Neuronal stem cell (in vitro differentiated cells): ENCODE measurements at regions not wholly inside any gene's neighbourhood (a gene's known extent, or its start where the extent isn't known, plus 50 kb on each side); places are given as distances from the start of the nearest gene placed in this dataset.
"Not testable (repeated sequence)": the region's sequence is repeated elsewhere in the genome, so short reads cannot be mapped to it uniquely, and the experiment has no call there.

Experiments used
- DNase-seq: peaks from one replicate; pipeline ENCODE4 v3.0.0-alpha.2; 2013; ENCODE audit warnings: low spot score
- H2AFZ ChIP-seq: one replicate; pipeline ENCODE4 v1.6.1; 2013; ENCODE audit warnings: mild to moderate bottlenecking, low read length, inconsistent platforms
- H2AK5ac ChIP-seq: 2 replicates; pipeline ENCODE4 v1.6.1; 2013; ENCODE audit warnings: low read depth, mild to moderate bottlenecking, inconsistent platforms, low read length, moderate library complexity, mixed read lengths
- H2BK120ac ChIP-seq: 2 replicates; pipeline ENCODE4 v1.6.1; 2013; ENCODE audit warnings: low read depth, mild to moderate bottlenecking, inconsistent platforms, low read length, moderate library complexity, mixed read lengths
- H2BK12ac ChIP-seq: one replicate; pipeline ENCODE4 v1.6.1; 2013; ENCODE audit warnings: low read length, inconsistent platforms
- H2BK15ac ChIP-seq: 2 replicates; pipeline ENCODE4 v1.6.1; 2013; ENCODE audit warnings: mild to moderate bottlenecking, low read length, inconsistent platforms, mixed read lengths
- H2BK5ac ChIP-seq: one replicate; pipeline ENCODE4 v1.6.1; 2013; ENCODE audit warnings: inconsistent platforms, mild to moderate bottlenecking, low read length, moderate library complexity
- H3K14ac ChIP-seq: one replicate; pipeline ENCODE4 v1.6.1; 2013; ENCODE audit warnings: low read length, inconsistent platforms
- H3K18ac ChIP-seq: 2 replicates; pipeline ENCODE4 v1.6.1; 2013; ENCODE audit warnings: low read length, inconsistent platforms
- H3K23ac ChIP-seq: 2 replicates; pipeline ENCODE4 v1.6.1; 2013; ENCODE audit warnings: low read depth, mild to moderate bottlenecking, mixed read lengths, low read length, inconsistent platforms; ENCODE audit not compliant: poor library complexity
- H3K27ac ChIP-seq: replicated peaks from 3 replicates; pipeline ENCODE4 v1.5.1; 2013; ENCODE audit warnings: low read length, inconsistent platforms
- H3K27me3 ChIP-seq, 3 experiments: 2 replicates each; pipeline ENCODE4 v1.6.1; 2013; ENCODE audit warnings: low read length in 3 of 3, mild to moderate bottlenecking in 2 of 3, inconsistent platforms in 1 of 3, low read depth in 1 of 3, mixed read lengths in 1 of 3, moderate library complexity in 1 of 3; ENCODE audit not compliant: control insufficient read depth in 3 of 3, insufficient read depth in 3 of 3
- H3K36me3 ChIP-seq, 2 donors: replicated peaks in 1 of 2; 2 replicates each; pipeline ENCODE4 v1.6.1; 2013; ENCODE audit warnings: low read length in 2 of 2; ENCODE audit not compliant: control insufficient read depth in 2 of 2, insufficient read depth in 2 of 2
- H3K4ac ChIP-seq: 2 replicates; pipeline ENCODE4 v1.6.1; 2013; ENCODE audit warnings: inconsistent platforms, mild to moderate bottlenecking, low read length, moderate library complexity
- H3K4me1 ChIP-seq, 2 donors: 1 replicate in 1 of 2; 2 replicates in 1 of 2; pipeline ENCODE4 v1.6.1; 2013; ENCODE audit warnings: low read length in 2 of 2, low read depth in 1 of 2; ENCODE audit not compliant: control insufficient read depth in 2 of 2, insufficient read depth in 1 of 2
- H3K4me2 ChIP-seq: one replicate; pipeline ENCODE4 v1.6.1; 2013; ENCODE audit warnings: mild to moderate bottlenecking, low read length, inconsistent platforms; ENCODE audit not compliant: insufficient read depth, poor library complexity, severe bottlenecking
- H3K4me3 ChIP-seq, 2 donors: 2 replicates each; pipeline ENCODE4 v1.5.1; 2013; ENCODE audit warnings: low read length in 2 of 2, mild to moderate bottlenecking in 2 of 2, inconsistent platforms in 1 of 2, moderate library complexity in 1 of 2
- H3K79me1 ChIP-seq: one replicate; pipeline ENCODE4 v1.6.1; 2013; ENCODE audit warnings: low read depth, mild to moderate bottlenecking, inconsistent platforms, low read length, moderate library complexity
- H3K9ac ChIP-seq: one replicate; pipeline ENCODE4 v1.6.1; 2013; ENCODE audit warnings: mild to moderate bottlenecking, low read depth, low read length, inconsistent platforms; ENCODE audit not compliant: poor library complexity
- H3K9me3 ChIP-seq, 2 donors: replicated peaks in 1 of 2; 2 replicates each; pipeline versions ENCODE3 to v1.6.1; 2013; ENCODE audit warnings: low read length in 2 of 2, mild to moderate bottlenecking in 2 of 2, inconsistent platforms in 1 of 2, low read depth in 1 of 2, mixed read lengths in 1 of 2, moderate library complexity in 1 of 2; ENCODE audit not compliant: control insufficient read depth in 2 of 2, insufficient read depth in 1 of 2
- H4K8ac ChIP-seq: one replicate; pipeline ENCODE4 v1.6.1; 2013; ENCODE audit warnings: low read depth, mild to moderate bottlenecking, inconsistent platforms, low read length, moderate library complexity
- H4K91ac ChIP-seq: one replicate; pipeline ENCODE4 v1.6.1; 2013; ENCODE audit warnings: low read length, low read depth, mild to moderate bottlenecking, inconsistent platforms; ENCODE audit not compliant: poor library complexity
- WGBS, 2 donors: extraction: QIAGEN DNeasy Blood & Tissue Kit; methylation state at CpG; one replicate each; pipeline ENCODE4 v1.1.7; 2013; ENCODE audit warnings: missing lambda C conversion rate in 2 of 2, mixed read lengths in 1 of 2; ENCODE audit not compliant: insufficient read length in 2 of 2, insufficient replicate concordance in 1 of 2; ENCODE audit errors: extremely low coverage in 2 of 2; 5-methylcytosine and 5-hydroxymethylcytosine counted together

- no CpG with 5 or more reads among the region's 6 CpGs for WGBS, 2 donors
- not testable (repeated sequence) for H3K9me3 ChIP-seq, H3K27me3 ChIP-seq, H3K4ac ChIP-seq, H2BK12ac ChIP-seq, H3K18ac ChIP-seq, H3K4me2 ChIP-seq, H2BK15ac ChIP-seq, H3K4me3 ChIP-seq, H3K14ac ChIP-seq, H4K91ac ChIP-seq, H3K23ac ChIP-seq, H3K9ac ChIP-seq, H2BK5ac ChIP-seq, H3K79me1 ChIP-seq, DNase-seq, H2AK5ac ChIP-seq, H3K4me1 ChIP-seq, H3K27ac ChIP-seq, H2BK120ac ChIP-seq, H2AFZ ChIP-seq, H4K8ac ChIP-seq
- peaks cover 0 to 20% of the 10 kb centered on the region in 2 donors for H3K36me3 ChIP-seq
Measured at GRCh38 chr5:21473981-21474380, 1379.2 kb downstream of the CDH12 start.

- not testable (repeated sequence) for H2BK15ac ChIP-seq, H3K14ac ChIP-seq, H3K4me3 ChIP-seq, H3K79me1 ChIP-seq, H2AK5ac ChIP-seq, H3K23ac ChIP-seq, H3K4me2 ChIP-seq, H4K8ac ChIP-seq, H2BK12ac ChIP-seq, H3K4me1 ChIP-seq, H2BK5ac ChIP-seq, H3K18ac ChIP-seq, H3K9ac ChIP-seq, H3K4ac ChIP-seq, H2AFZ ChIP-seq, H3K27ac ChIP-seq, DNase-seq, H2BK120ac ChIP-seq, H3K27me3 ChIP-seq, H3K9me3 ChIP-seq, H4K91ac ChIP-seq
- WGBS, 2 donors = no CpG with 5 or more reads among the region's 13 CpGs
- peaks cover 0 to 20% of the 10 kb centered on the region in 2 donors for H3K36me3 ChIP-seq
Measured at GRCh38 chr5:21473436-21473835, 1379.7 kb downstream of the CDH12 start.

- not testable (repeated sequence) for H3K23ac ChIP-seq, H4K91ac ChIP-seq, H3K4ac ChIP-seq, H3K27me3 ChIP-seq, H3K9me3 ChIP-seq, H3K14ac ChIP-seq, H3K18ac ChIP-seq, H4K8ac ChIP-seq, H3K4me1 ChIP-seq, H3K4me3 ChIP-seq, H3K9ac ChIP-seq, H2BK15ac ChIP-seq, H2AK5ac ChIP-seq, H2BK12ac ChIP-seq, H2AFZ ChIP-seq, H3K27ac ChIP-seq, H3K4me2 ChIP-seq, H2BK120ac ChIP-seq, H2BK5ac ChIP-seq, H3K79me1 ChIP-seq, DNase-seq
- no CpG with 5 or more reads among the region's 3 CpGs for WGBS, 2 donors
- H3K36me3 ChIP-seq = peaks cover 0 to 20% of the 10 kb centered on the region in 2 donors
Measured at GRCh38 chr5:21471691-21472090, 1381.5 kb downstream of the CDH12 start.

- H3K4ac ChIP-seq, H2BK15ac ChIP-seq: not testable (repeated sequence)
- WGBS, 2 donors = no CpG with 5 or more reads among the region's 6 CpGs
Measured at GRCh38 chr5:21469523-21470101, 1383.5 kb downstream of the CDH12 start.

More at GRCh38 chr5:21469523-21470101, 1383.5 kb downstream of the CDH12 start:
- H2AK5ac ChIP-seq, H3K14ac ChIP-seq, H2AFZ ChIP-seq, H3K4me2 ChIP-seq, H2BK5ac ChIP-seq, H3K9me3 ChIP-seq, H3K9ac ChIP-seq, H3K27ac ChIP-seq, DNase-seq, H3K27me3 ChIP-seq, H4K8ac ChIP-seq, H3K18ac ChIP-seq, H3K4me3 ChIP-seq, H3K23ac ChIP-seq, H2BK120ac ChIP-seq, H4K91ac ChIP-seq, H3K79me1 ChIP-seq, H2BK12ac ChIP-seq, H3K4me1 ChIP-seq: not testable (repeated sequence)
- H3K36me3 ChIP-seq = peaks cover 0 to 20% of the 10 kb centered on the region in 2 donors
